ENCODE measurements at regions not wholly inside any gene's neighbourhood (a gene's known extent, or its start where the extent isn't known, plus 50 kb on each side); places are given as distances from the start of the nearest gene placed in this dataset.

GRCh38 chr3:72350761-72351505 is 497.3 kb downstream of the SHQ1 start:
- no peak for TF ChIP-seq CTCF (IDR thresholded peaks at IDR 0.05; ENCODE audit: poor library complexity)
- TF ChIP-seq EZH2 (IDR thresholded peaks at IDR 0.05; ENCODE audit: borderline replicate concordance), result no peak
- TF ChIP-seq EZH2phosphoT487 (IDR thresholded peaks at IDR 0.05; ENCODE audit: low read depth, severe bottlenecking, unreplicated experiment), result no peak

Measured in hepatocyte (in vitro differentiated cells).